ENCODE measurements at regions not wholly inside any gene's neighbourhood (a gene's known extent, or its start where the extent isn't known, plus 50 kb on each side); places are given as distances from the start of the nearest gene placed in this dataset.

DNA sequence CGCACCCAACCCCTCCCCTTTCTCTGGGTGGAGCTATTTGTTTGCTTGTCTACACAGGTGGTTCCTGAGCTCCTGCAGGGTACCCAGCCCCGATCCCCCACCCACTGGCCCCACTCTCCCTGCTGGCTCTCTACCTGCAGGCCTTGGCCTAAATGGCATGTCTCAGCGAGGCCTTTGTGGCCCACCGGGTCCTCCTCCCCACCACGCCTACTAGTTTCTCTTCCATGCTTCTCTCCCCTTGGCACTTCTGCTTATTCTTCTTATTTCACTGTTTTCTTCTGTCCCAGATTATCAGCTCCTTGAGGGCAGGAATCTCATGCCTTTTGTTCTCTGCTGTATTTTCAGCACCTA is 57.4 kb upstream of the ZNF536 start:
- TF ChIP-seq, protein P1, sequence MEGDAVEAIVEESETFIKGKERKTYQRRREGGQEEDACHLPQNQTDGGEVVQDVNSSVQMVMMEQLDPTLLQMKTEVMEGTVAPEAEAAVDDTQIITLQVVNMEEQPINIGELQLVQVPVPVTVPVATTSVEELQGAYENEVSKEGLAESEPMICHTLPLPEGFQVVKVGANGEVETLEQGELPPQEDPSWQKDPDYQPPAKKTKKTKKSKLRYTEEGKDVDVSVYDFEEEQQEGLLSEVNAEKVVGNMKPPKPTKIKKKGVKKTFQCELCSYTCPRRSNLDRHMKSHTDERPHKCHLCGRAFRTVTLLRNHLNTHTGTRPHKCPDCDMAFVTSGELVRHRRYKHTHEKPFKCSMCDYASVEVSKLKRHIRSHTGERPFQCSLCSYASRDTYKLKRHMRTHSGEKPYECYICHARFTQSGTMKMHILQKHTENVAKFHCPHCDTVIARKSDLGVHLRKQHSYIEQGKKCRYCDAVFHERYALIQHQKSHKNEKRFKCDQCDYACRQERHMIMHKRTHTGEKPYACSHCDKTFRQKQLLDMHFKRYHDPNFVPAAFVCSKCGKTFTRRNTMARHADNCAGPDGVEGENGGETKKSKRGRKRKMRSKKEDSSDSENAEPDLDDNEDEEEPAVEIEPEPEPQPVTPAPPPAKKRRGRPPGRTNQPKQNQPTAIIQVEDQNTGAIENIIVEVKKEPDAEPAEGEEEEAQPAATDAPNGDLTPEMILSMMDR (IDR thresholded peaks at IDR 0.05) = no peak
- TF ChIP-seq POLR2A (IDR thresholded peaks at IDR 0.05) = no peak

Measured in upper lobe of left lung (tissue), 4 donors.